NB4 (cell line): ENCODE measurements at regions not wholly inside any gene's neighbourhood (a gene's known extent, or its start where the extent isn't known, plus 50 kb on each side); places are given as distances from the start of the nearest gene placed in this dataset.

Experiments
- POLR2A ChIP-seq: IDR thresholded peaks from 2 replicates; pipeline ENCODE4 v1.6.1; 2011; ENCODE audit warnings: mild to moderate bottlenecking; ENCODE audit not compliant: insufficient read length; ENCODE audit errors: extremely low read depth
- TF ChIP-seq, protein P1 (sequence below): IDR thresholded peaks from one replicate; pipeline ENCODE4 v1.5.1; 2012; ENCODE audit warnings: low read depth, low read length

GRCh38 chr18:10060469-10060782 lies 146.6 kb downstream of the VAPA start:
- TF ChIP-seq, protein P1, sequence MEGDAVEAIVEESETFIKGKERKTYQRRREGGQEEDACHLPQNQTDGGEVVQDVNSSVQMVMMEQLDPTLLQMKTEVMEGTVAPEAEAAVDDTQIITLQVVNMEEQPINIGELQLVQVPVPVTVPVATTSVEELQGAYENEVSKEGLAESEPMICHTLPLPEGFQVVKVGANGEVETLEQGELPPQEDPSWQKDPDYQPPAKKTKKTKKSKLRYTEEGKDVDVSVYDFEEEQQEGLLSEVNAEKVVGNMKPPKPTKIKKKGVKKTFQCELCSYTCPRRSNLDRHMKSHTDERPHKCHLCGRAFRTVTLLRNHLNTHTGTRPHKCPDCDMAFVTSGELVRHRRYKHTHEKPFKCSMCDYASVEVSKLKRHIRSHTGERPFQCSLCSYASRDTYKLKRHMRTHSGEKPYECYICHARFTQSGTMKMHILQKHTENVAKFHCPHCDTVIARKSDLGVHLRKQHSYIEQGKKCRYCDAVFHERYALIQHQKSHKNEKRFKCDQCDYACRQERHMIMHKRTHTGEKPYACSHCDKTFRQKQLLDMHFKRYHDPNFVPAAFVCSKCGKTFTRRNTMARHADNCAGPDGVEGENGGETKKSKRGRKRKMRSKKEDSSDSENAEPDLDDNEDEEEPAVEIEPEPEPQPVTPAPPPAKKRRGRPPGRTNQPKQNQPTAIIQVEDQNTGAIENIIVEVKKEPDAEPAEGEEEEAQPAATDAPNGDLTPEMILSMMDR = no peak
- TF ChIP-seq POLR2A = no peak
